Osteoblast (primary cell): ENCODE measurements at regions not wholly inside any gene's neighbourhood (a gene's known extent, or its start where the extent isn't known, plus 50 kb on each side); places are given as distances from the start of the nearest gene placed in this dataset.

Source experiments
- DNase-seq: peaks from one replicate; pipeline ENCODE4 v3.0.0; 2011; ENCODE audit warnings: low spot score, mixed read lengths; ENCODE audit not compliant: insufficient read length; ENCODE audit errors: missing footprints
- H2AFZ ChIP-seq: 2 replicates; pipeline ENCODE4 v1.6.0; 2011; ENCODE audit warnings: mild to moderate bottlenecking, low read length
- H3K27ac ChIP-seq: 2 replicates; pipeline ENCODE4 v1.5.1; 2011; ENCODE audit warnings: mild to moderate bottlenecking, low read depth, low read length, moderate library complexity
- H3K27me3 ChIP-seq: 2 replicates; pipeline ENCODE4 v1.6.0; 2012; ENCODE audit warnings: mild to moderate bottlenecking, control low read depth, inconsistent platforms, low read length, moderate library complexity; ENCODE audit not compliant: insufficient read depth
- H3K36me3 ChIP-seq: 2 replicates; pipeline ENCODE4 v1.5.1; 2011; ENCODE audit warnings: mild to moderate bottlenecking, low read length, control low read depth, moderate library complexity; ENCODE audit not compliant: insufficient read depth
- H3K4me1 ChIP-seq: 2 replicates; pipeline ENCODE4 v1.5.1; 2011; ENCODE audit warnings: mild to moderate bottlenecking, low read length, control low read depth, moderate library complexity; ENCODE audit not compliant: insufficient read depth
- H3K4me2 ChIP-seq: 2 replicates; pipeline ENCODE4 v1.6.0; 2011; ENCODE audit warnings: mild to moderate bottlenecking, low read length; ENCODE audit not compliant: insufficient read depth
- H3K4me3 ChIP-seq: fragments of 200-600 bp; sonication (generic); 3 replicates; pipeline ENCODE4 v1.5.1; 2012; ENCODE audit warnings: mild to moderate bottlenecking, low read length, inconsistent platforms; ENCODE audit not compliant: insufficient read depth
- H3K79me2 ChIP-seq: 2 replicates; pipeline ENCODE4 v1.6.0; 2012; ENCODE audit warnings: mild to moderate bottlenecking, low read length, control low read depth, inconsistent platforms; ENCODE audit not compliant: insufficient read depth
- H3K9me3 ChIP-seq: 2 replicates; pipeline ENCODE4 v1.5.1; 2011; ENCODE audit warnings: low read depth, low read length, control low read depth
- H4K20me1 ChIP-seq: 2 replicates; pipeline ENCODE4 v1.6.0; 2012; ENCODE audit warnings: mild to moderate bottlenecking, low read length, control low read depth; ENCODE audit not compliant: insufficient read depth
- CTCF ChIP-seq: IDR thresholded peaks from 2 replicates; pipeline ENCODE4 v1.5.1; 2011; ENCODE audit warnings: mild to moderate bottlenecking, low read depth, low read length, moderate library complexity; ENCODE audit errors: extremely low read depth

GRCh38 chr10:78504181-78504580 is 470.5 kb downstream of the RPS24 start:
- no peak for TF ChIP-seq CTCF
- Histone ChIP-seq H3K4me1 (peaks cover 10% of the 10 kb centered on the region), H3K79me2 (no peaks in the 10 kb centered on the region), H3K27me3 (no peaks in the 10 kb centered on the region), H3K27ac (no peak overlapping the region), H3K9me3 (peaks cover 8% of the 10 kb centered on the region), H3K4me3 (no peak overlapping the region), H4K20me1 (no peaks in the 10 kb centered on the region), H3K36me3 (no peaks in the 10 kb centered on the region), H2AFZ (no peak overlapping the region), H3K4me2 (no peak overlapping the region)
- DNase-seq = no peak

GRCh38 chr10:78505657-78506056 is 472.0 kb downstream of the RPS24 start:
- no peak overlapping the region for H3K27ac ChIP-seq
- no peaks in the 10 kb centered on the region for H4K20me1 ChIP-seq
- no peak overlapping the region for H3K4me3 ChIP-seq
- no peak overlapping the region for H2AFZ ChIP-seq
- H3K4me1 ChIP-seq = peaks cover 10% of the 10 kb centered on the region
- no peaks in the 10 kb centered on the region for H3K36me3 ChIP-seq
- DNase-seq = no peak
- no peaks in the 10 kb centered on the region for H3K27me3 ChIP-seq
- no peak overlapping the region for H3K4me2 ChIP-seq
- H3K9me3 ChIP-seq = peaks cover 8% of the 10 kb centered on the region
- no peak for TF ChIP-seq CTCF
- H3K79me2 ChIP-seq = no peaks in the 10 kb centered on the region

GRCh38 chr10:78506614-78507013 is 473.0 kb downstream of the RPS24 start:
- Histone ChIP-seq H3K27me3 (no peaks in the 10 kb centered on the region), H3K4me3 (no peak overlapping the region), H3K27ac (no peak overlapping the region), H3K4me2 (no peak overlapping the region), H3K36me3 (no peaks in the 10 kb centered on the region), H3K9me3 (peaks cover 8% of the 10 kb centered on the region), H3K79me2 (no peaks in the 10 kb centered on the region), H2AFZ (no peak overlapping the region), H3K4me1 (peaks cover 13% of the 10 kb centered on the region), H4K20me1 (no peaks in the 10 kb centered on the region)
- TF ChIP-seq CTCF = no peak
- no peak for DNase-seq

- Histone ChIP-seq H3K9me3 (peaks cover 8% of the 10 kb centered on the region), H3K4me1 (peaks cover 8% of the 10 kb centered on the region), H3K36me3 (no peaks in the 10 kb centered on the region), H2AFZ (no peak overlapping the region), H3K79me2 (no peaks in the 10 kb centered on the region), H3K27ac (no peak overlapping the region), H3K4me2 (no peak overlapping the region), H3K4me3 (no peak overlapping the region), H3K27me3 (no peaks in the 10 kb centered on the region), H4K20me1 (no peaks in the 10 kb centered on the region)
- TF ChIP-seq CTCF = no peak
- DNase-seq = no peak
Measured at GRCh38 chr10:78507510-78508160, 474.0 kb downstream of the RPS24 start.
